Gastrocnemius medialis (tissue), 4 donors: ENCODE measurements at regions not wholly inside any gene's neighbourhood (a gene's known extent, or its start where the extent isn't known, plus 50 kb on each side); places are given as distances from the start of the nearest gene placed in this dataset.

Experiments
- ATAC-seq, 2 donors: fragments of 150-250 bp; one replicate each; pipeline ENCODE4 v1.9.1; 2016
- DNase-seq, 2 donors: peaks; one replicate each; pipeline ENCODE4 v3.0.0-alpha.2; 2019
- H3K27ac ChIP-seq, 4 donors: fragments of 200-600 bp; sonication (generic); 1 replicate in 1 of 4; 2 replicates in 3 of 4; pipeline ENCODE4 v1.5.1; 2016 to 2018; ENCODE audit warnings: mild to moderate bottlenecking in 2 of 4, moderate library complexity in 1 of 4
- H3K27me3 ChIP-seq, 3 donors: fragments of 200-600 bp; sonication (generic) in 2 of 3; 1 replicate in 1 of 3; 2 replicates in 2 of 3; pipeline versions ENCODE4 v1.5.1 to v1.6.0; 2016 to 2019; ENCODE audit warnings: mild to moderate bottlenecking in 1 of 3, moderate library complexity in 1 of 3
- H3K36me3 ChIP-seq, 2 donors: fragments of 200-600 bp; sonication (generic) in 1 of 2; one replicate each; pipeline ENCODE4 v1.5.1; 2017 to 2018
- H3K4me1 ChIP-seq, 2 donors: fragments of 200-600 bp; sonication (generic) in 1 of 2; one replicate each; pipeline ENCODE4 v1.5.1; 2016 to 2017; ENCODE audit warnings: mild to moderate bottlenecking in 2 of 2
- H3K4me3 ChIP-seq, 4 donors: fragments of 200-600 bp; sonication (generic) in 3 of 4; 1 replicate in 1 of 4; 2 replicates in 3 of 4; pipeline ENCODE4 v1.5.1; 2016 to 2019; ENCODE audit warnings: mild to moderate bottlenecking in 2 of 4
- H3K9me3 ChIP-seq, 3 donors: fragments of 200-600 bp; sonication (generic) in 2 of 3; 1 replicate in 1 of 3; 2 replicates in 2 of 3; pipeline ENCODE4 v1.5.1; 2016 to 2019
- POLR2A ChIP-seq, 2 donors: fragments of 450-650 bp; IDR thresholded peaks; one replicate each; pipeline ENCODE4 v1.6.1; 2017; ENCODE audit warnings: antibody characterized with exemption in 2 of 2, mild to moderate bottlenecking in 2 of 2, moderate library complexity in 2 of 2
- in situ Hi-C, 4 donors: fragments of 200-750 bp; cut with MboI; loops; one replicate each; pipeline versions ENCODE4 v1.15.0 to v1.8.0; 2017; ENCODE audit warnings: low sequenced_read_pairs in 4 of 4
- intact Hi-C: fragments of 100-400 bp; cut with DNase I; formaldehyde crosslinking; loops from one replicate; pipeline ENCODE4 v1.15.1; 2023; ENCODE audit warnings: low total_unique reads
- TF ChIP-seq, protein P1 (sequence below), 5 experiments: fragments of 450-650 bp in 3 of 5; fragments of 200-600 bp in 2 of 5; sonication (generic) in 2 of 5; IDR thresholded peaks in 4 of 5; conservative IDR thresholded peaks in 1 of 5; 1 replicate in 4 of 5; 2 replicates in 1 of 5; pipeline ENCODE4 v1.5.1; 2016 to 2019; ENCODE audit warnings: antibody characterized with exemption in 5 of 5, mild to moderate bottlenecking in 3 of 5, moderate library complexity in 3 of 5

DNA sequence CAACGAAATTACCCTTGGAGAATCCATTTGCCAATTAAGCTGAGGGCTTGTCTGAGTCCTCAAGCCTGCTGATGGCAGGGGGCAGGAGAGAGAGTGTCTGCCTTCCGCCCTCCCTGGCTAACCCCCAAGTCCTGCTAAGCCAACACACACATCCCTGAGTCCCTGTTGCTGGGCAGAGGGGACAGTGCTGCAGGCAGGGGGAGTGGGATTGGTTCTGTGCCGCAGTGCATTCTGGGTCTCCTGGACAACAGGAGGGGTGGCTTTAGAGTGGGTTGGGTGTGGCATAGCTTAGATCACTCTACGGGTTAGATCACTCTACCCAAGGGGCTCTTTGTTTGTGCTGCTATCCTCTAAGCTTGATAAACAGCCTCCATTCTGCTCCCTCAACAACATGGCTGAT, 427.7 kb downstream of the CDK5RAP2 start:
- no peaks in the 10 kb centered on the region for H3K27me3 ChIP-seq
- no peak overlapping the region for H3K27ac ChIP-seq
- DNase-seq (no peak), ATAC-seq (no peak)
- no peak overlapping the region for H3K4me3 ChIP-seq
- H3K4me1 ChIP-seq: no peaks in the 10 kb centered on the region
- no peaks in the 10 kb centered on the region for H3K36me3 ChIP-seq
- no peaks in the 10 kb centered on the region for H3K9me3 ChIP-seq
- TF ChIP-seq, protein P1, sequence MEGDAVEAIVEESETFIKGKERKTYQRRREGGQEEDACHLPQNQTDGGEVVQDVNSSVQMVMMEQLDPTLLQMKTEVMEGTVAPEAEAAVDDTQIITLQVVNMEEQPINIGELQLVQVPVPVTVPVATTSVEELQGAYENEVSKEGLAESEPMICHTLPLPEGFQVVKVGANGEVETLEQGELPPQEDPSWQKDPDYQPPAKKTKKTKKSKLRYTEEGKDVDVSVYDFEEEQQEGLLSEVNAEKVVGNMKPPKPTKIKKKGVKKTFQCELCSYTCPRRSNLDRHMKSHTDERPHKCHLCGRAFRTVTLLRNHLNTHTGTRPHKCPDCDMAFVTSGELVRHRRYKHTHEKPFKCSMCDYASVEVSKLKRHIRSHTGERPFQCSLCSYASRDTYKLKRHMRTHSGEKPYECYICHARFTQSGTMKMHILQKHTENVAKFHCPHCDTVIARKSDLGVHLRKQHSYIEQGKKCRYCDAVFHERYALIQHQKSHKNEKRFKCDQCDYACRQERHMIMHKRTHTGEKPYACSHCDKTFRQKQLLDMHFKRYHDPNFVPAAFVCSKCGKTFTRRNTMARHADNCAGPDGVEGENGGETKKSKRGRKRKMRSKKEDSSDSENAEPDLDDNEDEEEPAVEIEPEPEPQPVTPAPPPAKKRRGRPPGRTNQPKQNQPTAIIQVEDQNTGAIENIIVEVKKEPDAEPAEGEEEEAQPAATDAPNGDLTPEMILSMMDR (IDR thresholded peaks at IDR 0.05 in 4 of 5, conservative IDR thresholded peaks at IDR 0.05 in 1 of 5): no peak
- no peak for TF ChIP-seq POLR2A (IDR thresholded peaks at IDR 0.05)
- in situ Hi-C loops (no loop called here), intact Hi-C loops (no loop called here)

DNA sequence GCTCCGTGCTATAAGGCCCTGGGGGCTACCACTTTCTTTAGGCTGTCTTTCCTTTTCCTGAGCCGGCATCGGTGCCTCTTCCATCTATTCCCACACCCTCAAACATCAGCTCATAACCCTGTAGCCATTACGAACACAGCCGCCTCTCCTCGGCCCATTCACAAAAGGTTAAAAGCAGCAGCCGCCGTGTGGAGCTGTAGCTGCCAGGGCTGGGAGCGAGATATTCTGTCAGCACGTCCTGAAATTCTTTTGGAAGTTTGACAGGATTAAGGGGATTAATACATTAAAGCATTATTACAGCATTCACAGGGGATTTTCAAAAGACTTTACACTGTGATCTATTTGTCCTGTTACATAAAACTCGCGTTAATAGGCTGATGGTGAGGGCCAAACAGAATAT, 428.2 kb downstream of the CDK5RAP2 start:
- Histone ChIP-seq H3K27me3 (no peaks in the 10 kb centered on the region), H3K4me1 (no peaks in the 10 kb centered on the region), H3K9me3 (no peaks in the 10 kb centered on the region), H3K4me3 (no peak overlapping the region), H3K36me3 (no peaks in the 10 kb centered on the region), H3K27ac (no peak overlapping the region)
- TF ChIP-seq, protein P1 (IDR thresholded peaks at IDR 0.05 in 4 of 5, conservative IDR thresholded peaks at IDR 0.05 in 1 of 5): no peak
- no peak for TF ChIP-seq POLR2A (IDR thresholded peaks at IDR 0.05)
- intact Hi-C loops (no loop called here), in situ Hi-C loops (no loop called here)
- ATAC-seq (no peak), DNase-seq (no peak)

DNA sequence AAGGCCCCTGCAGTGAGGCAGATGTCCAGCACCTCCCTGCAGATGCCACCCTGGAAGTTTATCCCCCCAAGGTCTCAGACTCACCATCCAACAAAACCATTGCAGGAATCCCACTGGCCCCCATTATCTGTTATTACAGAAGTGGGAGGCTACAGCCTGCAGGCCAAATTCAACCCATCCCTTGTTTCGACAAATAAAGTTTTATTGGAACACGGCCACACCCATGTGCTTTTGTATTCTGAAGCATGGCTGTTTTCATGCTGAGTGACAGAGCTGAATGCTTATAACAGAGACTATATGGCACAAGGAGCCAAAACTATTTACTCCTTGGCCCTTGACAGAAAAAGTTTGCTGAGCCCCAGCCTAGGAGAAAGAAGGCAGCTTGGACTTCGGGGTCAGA, 428.8 kb downstream of the CDK5RAP2 start:
- intact Hi-C loops: no loop called here
- TF ChIP-seq POLR2A (IDR thresholded peaks at IDR 0.05): no peak
- TF ChIP-seq, protein P1 (IDR thresholded peaks at IDR 0.05 in 4 of 5, conservative IDR thresholded peaks at IDR 0.05 in 1 of 5): no peak
- no peaks in the 10 kb centered on the region for H3K27me3 ChIP-seq
- in situ Hi-C loops: no loop called here
- no peak overlapping the region for H3K4me3 ChIP-seq
- H3K27ac ChIP-seq: no peak overlapping the region
- H3K9me3 ChIP-seq: no peaks in the 10 kb centered on the region
- no peaks in the 10 kb centered on the region for H3K4me1 ChIP-seq
- ATAC-seq (no peak), DNase-seq (no peak)
- H3K36me3 ChIP-seq: no peaks in the 10 kb centered on the region

DNA sequence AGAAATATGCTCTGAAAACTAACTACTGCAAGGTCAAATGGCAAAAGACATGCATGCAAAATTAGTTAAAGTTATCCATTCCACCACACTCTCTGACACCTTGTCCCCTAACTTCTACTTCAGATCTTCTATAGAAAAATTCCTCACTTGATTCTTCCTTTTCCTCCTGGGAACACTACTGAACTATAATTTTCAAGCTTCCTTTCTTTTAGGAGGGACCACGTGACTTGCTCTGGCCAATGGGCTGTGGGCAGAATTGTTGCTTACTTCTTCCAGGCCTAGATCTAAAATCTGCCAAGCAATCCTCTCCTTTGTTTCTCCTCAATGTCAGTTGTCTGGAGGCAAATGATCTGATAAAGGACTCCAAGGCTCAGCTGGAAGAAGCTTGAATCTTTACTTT, 441.0 kb downstream of the CDK5RAP2 start:
- Histone ChIP-seq H3K9me3 (no peaks in the 10 kb centered on the region), H3K4me1 (no peaks in the 10 kb centered on the region), H3K27me3 (no peaks in the 10 kb centered on the region), H3K27ac (no peak overlapping the region), H3K36me3 (no peaks in the 10 kb centered on the region), H3K4me3 (no peak overlapping the region)
- TF ChIP-seq, protein P1 (IDR thresholded peaks at IDR 0.05 in 4 of 5, conservative IDR thresholded peaks at IDR 0.05 in 1 of 5): no peak
- TF ChIP-seq POLR2A (IDR thresholded peaks at IDR 0.05): no peak
- ATAC-seq (no peak), DNase-seq (no peak)
- in situ Hi-C loops (no loop called here), intact Hi-C loops (no loop called here)

DNA sequence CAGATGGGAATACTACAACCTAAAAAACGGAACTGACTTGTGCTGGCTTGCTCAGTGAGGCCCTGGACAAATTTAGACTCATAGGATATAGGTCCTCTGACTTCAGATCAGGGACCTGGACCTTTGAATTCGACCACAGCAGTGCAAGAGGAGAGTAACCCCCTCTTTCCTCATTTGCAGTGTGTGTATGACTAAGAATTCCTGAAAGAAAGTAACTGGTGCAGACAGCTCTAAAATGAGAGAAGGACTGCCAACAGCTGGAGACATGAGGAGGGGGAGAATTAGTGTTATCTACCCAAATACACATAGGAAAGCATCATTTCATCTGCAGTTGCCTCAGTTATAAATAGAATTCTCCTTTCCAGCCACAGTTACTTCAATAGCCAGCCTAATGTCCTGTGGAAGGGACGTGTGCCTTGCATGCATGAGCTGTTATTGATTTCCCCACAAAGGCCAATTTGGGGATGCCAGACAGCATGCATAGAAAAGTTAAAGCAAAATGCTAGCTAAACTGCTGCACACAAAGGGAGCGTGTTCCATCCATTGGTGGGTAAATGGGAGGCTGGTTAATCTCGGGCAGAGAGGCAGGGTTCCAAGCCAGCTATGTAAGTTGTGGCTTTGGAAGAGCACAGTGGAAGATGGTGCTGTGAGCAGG, 442.7 kb downstream of the CDK5RAP2 start:
- Histone ChIP-seq H3K9me3 (no peaks in the 10 kb centered on the region), H3K27me3 (no peaks in the 10 kb centered on the region), H3K27ac (no peak overlapping the region), H3K36me3 (no peaks in the 10 kb centered on the region), H3K4me1 (no peaks in the 10 kb centered on the region), H3K4me3 (no peak overlapping the region)
- TF ChIP-seq POLR2A (IDR thresholded peaks at IDR 0.05): no peak
- TF ChIP-seq, protein P1 (IDR thresholded peaks at IDR 0.05 in 4 of 5, conservative IDR thresholded peaks at IDR 0.05 in 1 of 5): no peak
- ATAC-seq: no peak
- in situ Hi-C loops (no loop called here), intact Hi-C loops (no loop called here)
- DNase-seq: no peak
